Type B pancreatic cell (in vitro differentiated cells): ENCODE measurements at regions not wholly inside any gene's neighbourhood (a gene's known extent, or its start where the extent isn't known, plus 50 kb on each side); places are given as distances from the start of the nearest gene placed in this dataset.
A peak's percentile ranks its signal among the peaks of the same experiment; 100 is the strongest.

ENCODE experiments used
- DNase-seq: peaks from one replicate; pipeline ENCODE4 v3.0.0; 2021; ENCODE audit warnings: mixed read lengths; ENCODE audit not compliant: unreplicated experiment; ENCODE audit errors: extremely low spot score
- H3K27ac Mint-ChIP-seq: 2 replicates; pipeline ENCODE4 v1.8.0; 2021; ENCODE audit warnings: mild to moderate bottlenecking, mixed read lengths
- H3K27me3 Mint-ChIP-seq: 2 replicates; pipeline ENCODE4 v1.8.0; 2021; ENCODE audit warnings: mixed read lengths
- H3K36me3 Mint-ChIP-seq: 2 replicates; pipeline ENCODE4 v1.8.0; 2021; ENCODE audit warnings: mixed read lengths
- H3K4me1 Mint-ChIP-seq: one replicate; pipeline ENCODE4 v1.8.0; 2021; ENCODE audit warnings: mixed read lengths; ENCODE audit not compliant: unreplicated experiment
- H3K4me3 Mint-ChIP-seq: 2 replicates; pipeline ENCODE4 v1.8.0; 2021; ENCODE audit warnings: mild to moderate bottlenecking, mixed read lengths
- H3K9me3 Mint-ChIP-seq: 2 replicates; pipeline ENCODE4 v1.8.0; 2021; ENCODE audit warnings: mixed read lengths
- TF ChIP-seq, protein P1 (sequence below): fragments of 200-600 bp; sonication (generic); conservative IDR thresholded peaks from 2 replicates; pipeline ENCODE4 v1.5.0; 2021; ENCODE audit warnings: antibody characterized with exemption, mild to moderate bottlenecking

DNA sequence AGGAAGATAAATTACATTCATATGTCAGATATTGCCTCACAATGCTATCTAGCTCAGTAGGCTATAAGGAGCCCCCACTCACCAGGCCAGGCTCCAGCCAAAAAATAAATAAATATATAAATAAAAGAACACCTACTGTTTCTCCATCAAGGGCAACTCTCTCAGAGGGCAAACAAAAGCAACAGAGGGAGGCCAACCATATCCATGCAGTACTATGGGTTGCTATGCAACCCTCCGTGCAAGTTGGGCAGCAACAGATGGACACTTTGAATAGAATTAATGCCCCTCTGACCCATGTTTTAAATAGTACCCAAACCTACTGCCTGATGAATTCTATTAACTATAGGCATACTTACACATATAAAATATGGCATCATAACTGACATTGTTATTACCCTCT lies 279.8 kb upstream of the EDNRB start:
- H3K4me3 Mint-ChIP-seq, result no peak overlapping the region
- no peaks in the 10 kb centered on the region for H3K27me3 Mint-ChIP-seq
- peaks cover 4% of the 10 kb centered on the region for H3K4me1 Mint-ChIP-seq

DNA sequence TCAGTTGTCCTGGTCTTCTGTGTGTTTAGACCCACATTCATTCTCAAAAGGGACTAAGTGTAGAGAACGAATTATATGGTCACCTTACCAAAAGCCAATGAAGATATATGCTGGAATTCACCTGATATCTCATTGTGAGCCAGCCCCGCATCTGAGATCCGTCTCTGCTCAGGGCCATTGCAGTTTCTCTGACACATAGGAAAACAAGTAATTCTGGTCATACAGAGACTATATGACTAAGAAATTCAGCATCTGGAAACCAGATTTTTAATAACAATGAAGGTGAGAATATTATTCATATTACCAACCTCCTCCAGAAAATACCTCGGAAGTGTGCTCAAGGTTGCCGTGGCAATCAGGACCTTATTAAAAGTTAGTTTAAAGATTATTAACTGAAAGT lies 278.6 kb upstream of the EDNRB start:
- TF ChIP-seq, protein P1, sequence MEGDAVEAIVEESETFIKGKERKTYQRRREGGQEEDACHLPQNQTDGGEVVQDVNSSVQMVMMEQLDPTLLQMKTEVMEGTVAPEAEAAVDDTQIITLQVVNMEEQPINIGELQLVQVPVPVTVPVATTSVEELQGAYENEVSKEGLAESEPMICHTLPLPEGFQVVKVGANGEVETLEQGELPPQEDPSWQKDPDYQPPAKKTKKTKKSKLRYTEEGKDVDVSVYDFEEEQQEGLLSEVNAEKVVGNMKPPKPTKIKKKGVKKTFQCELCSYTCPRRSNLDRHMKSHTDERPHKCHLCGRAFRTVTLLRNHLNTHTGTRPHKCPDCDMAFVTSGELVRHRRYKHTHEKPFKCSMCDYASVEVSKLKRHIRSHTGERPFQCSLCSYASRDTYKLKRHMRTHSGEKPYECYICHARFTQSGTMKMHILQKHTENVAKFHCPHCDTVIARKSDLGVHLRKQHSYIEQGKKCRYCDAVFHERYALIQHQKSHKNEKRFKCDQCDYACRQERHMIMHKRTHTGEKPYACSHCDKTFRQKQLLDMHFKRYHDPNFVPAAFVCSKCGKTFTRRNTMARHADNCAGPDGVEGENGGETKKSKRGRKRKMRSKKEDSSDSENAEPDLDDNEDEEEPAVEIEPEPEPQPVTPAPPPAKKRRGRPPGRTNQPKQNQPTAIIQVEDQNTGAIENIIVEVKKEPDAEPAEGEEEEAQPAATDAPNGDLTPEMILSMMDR, result no peak
- Mint-ChIP-seq H3K36me3 (no peaks in the 10 kb centered on the region), H3K9me3 (no peaks in the 10 kb centered on the region), H3K27me3 (no peaks in the 10 kb centered on the region), H3K4me1 (peaks cover 4% of the 10 kb centered on the region), H3K27ac (peak overlapping the region; percentile 61), H3K4me3 (peak overlapping the region; percentile 23)
- DNase-seq, result no peak

More for the DNA sequence above, 279.8 kb upstream of the EDNRB start:
- DNase-seq, result no peak
- TF ChIP-seq, protein P1, result no peak
- Mint-ChIP-seq H3K36me3 (no peaks in the 10 kb centered on the region), H3K27ac (no peak overlapping the region), H3K9me3 (no peaks in the 10 kb centered on the region)

DNA sequence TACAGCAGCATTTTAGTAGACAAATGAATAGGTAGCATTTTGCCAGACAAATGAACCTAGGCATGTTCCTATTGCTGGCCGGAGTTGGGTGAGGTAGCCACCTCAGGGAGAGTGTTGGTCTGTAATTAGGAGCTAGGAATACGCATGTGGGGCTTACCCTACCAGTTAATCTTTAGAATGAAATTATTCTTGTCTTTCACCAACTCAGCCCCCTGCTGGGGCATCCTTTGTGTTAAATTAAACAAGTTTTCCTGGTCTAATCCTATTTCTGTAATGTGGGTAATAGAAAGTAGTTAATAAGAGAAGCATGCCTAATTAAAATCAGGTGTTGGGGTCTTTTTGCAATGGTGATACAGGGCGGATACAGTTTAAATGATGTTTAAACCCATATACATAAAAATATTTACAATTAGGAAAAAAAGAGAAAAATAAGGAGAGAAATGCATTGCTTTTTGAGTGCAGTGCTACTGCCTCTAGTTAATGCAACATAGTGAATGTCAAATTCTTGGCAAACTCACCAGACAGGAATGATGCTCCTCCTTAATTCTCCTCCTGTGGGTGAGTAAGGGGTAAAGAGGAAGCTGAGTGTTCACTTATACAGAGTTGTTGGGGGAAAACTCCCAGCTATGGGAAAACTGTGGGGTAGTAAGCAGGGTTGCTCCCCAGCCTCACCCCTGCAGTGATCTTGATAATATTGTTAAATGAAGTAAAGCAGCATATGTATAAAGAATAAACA lies 276.4 kb upstream of the EDNRB start:
- Mint-ChIP-seq H3K4me3 (no peak overlapping the region), H3K36me3 (no peaks in the 10 kb centered on the region), H3K27ac (no peak overlapping the region), H3K27me3 (peaks cover 5% of the 10 kb centered on the region), H3K9me3 (no peaks in the 10 kb centered on the region), H3K4me1 (peaks cover 4% of the 10 kb centered on the region)
- no peak for DNase-seq
- TF ChIP-seq, protein P1, result no peak

DNA sequence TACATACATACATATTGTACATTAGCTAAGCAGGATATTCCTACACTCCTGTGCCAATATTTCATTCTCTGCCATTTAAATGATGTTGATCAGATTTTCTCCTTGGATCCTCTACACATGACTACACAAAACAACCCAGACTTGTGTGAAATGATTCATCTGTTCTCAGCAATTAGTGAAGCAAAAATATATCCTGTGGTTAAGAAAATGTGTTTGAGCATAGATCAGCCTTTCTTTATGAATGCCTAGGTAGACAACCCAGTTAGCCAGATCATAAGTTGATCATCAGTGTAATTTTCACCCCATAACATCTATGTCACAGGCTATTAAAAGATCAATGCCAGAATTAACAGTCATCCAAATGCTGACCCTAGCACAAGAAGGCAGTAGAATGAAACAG lies 275.2 kb upstream of the EDNRB start:
- DNase-seq, result no peak
- H3K4me1 Mint-ChIP-seq, result peaks cover 4% of the 10 kb centered on the region
- H3K9me3 Mint-ChIP-seq, result no peaks in the 10 kb centered on the region
- H3K27me3 Mint-ChIP-seq, result peaks cover 5% of the 10 kb centered on the region
- H3K4me3 Mint-ChIP-seq, result no peak overlapping the region
- H3K36me3 Mint-ChIP-seq, result no peaks in the 10 kb centered on the region
- TF ChIP-seq, protein P1, result no peak
- no peak overlapping the region for H3K27ac Mint-ChIP-seq

DNA sequence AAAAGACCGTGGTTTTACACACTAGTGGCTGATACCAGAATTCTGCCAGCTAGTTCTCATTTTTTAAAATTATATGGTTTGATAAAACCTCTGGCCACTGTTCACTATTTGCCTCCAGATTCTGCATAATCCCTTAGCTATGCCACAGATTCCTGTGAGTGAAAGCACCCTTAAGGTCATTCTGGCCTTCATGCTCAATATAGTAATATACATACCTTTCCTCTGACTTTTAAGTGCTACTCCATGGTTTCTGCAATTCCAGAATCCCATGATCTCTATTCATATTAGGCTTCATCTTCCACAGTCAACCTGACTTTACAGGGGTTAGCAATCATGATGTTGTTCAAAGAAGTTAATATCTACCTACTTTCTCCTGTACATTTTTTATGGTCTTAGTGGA lies 274.1 kb upstream of the EDNRB start:
- H3K36me3 Mint-ChIP-seq, result no peaks in the 10 kb centered on the region
- DNase-seq, result no peak
- no peak overlapping the region for H3K27ac Mint-ChIP-seq
- no peaks in the 10 kb centered on the region for H3K9me3 Mint-ChIP-seq
- TF ChIP-seq, protein P1, result no peak
- no peaks in the 10 kb centered on the region for H3K4me1 Mint-ChIP-seq
- H3K27me3 Mint-ChIP-seq, result peaks cover 5% of the 10 kb centered on the region
- H3K4me3 Mint-ChIP-seq, result no peak overlapping the region
